ENCODE measurements at regions not wholly inside any gene's neighbourhood (a gene's known extent, or its start where the extent isn't known, plus 50 kb on each side); places are given as distances from the start of the nearest gene placed in this dataset.

GRCh38 chr4:26161030-26161824 lies 159.6 kb upstream of the RBPJ start:
- no peak overlapping the region for H3K27ac Mint-ChIP-seq
- H3K4me3 Mint-ChIP-seq = no peak overlapping the region

GRCh38 chr4:26162101-26162500 lies 158.7 kb upstream of the RBPJ start:
- H3K36me3 Mint-ChIP-seq = peaks cover 2% of the 10 kb centered on the region
- H3K27ac Mint-ChIP-seq = no peak overlapping the region
- H3K9me3 Mint-ChIP-seq (ENCODE audit: low read depth) = no peaks in the 10 kb centered on the region
- no peaks in the 10 kb centered on the region for H3K27me3 Mint-ChIP-seq
- no peak overlapping the region for H3K4me3 Mint-ChIP-seq
- H3K4me1 Mint-ChIP-seq (ENCODE audit: low read depth) = peaks cover 10% of the 10 kb centered on the region

More at GRCh38 chr4:26161030-26161824, 159.6 kb upstream of the RBPJ start:
- Mint-ChIP-seq H3K27me3 (no peaks in the 10 kb centered on the region), H3K4me1 (ENCODE audit: low read depth) (peaks cover 10% of the 10 kb centered on the region), H3K36me3 (peaks cover 2% of the 10 kb centered on the region), H3K9me3 (ENCODE audit: low read depth) (no peaks in the 10 kb centered on the region)

- Mint-ChIP-seq H3K27me3 (no peaks in the 10 kb centered on the region), H3K36me3 (peaks cover 2% of the 10 kb centered on the region), H3K4me1 (ENCODE audit: low read depth) (peaks cover 4% of the 10 kb centered on the region), H3K9me3 (ENCODE audit: low read depth) (no peaks in the 10 kb centered on the region), H3K4me3 (no peak overlapping the region), H3K27ac (no peak overlapping the region)
Measured at GRCh38 chr4:26163425-26164362, 157.1 kb upstream of the RBPJ start.

GRCh38 chr4:26171501-26171900 lies 149.3 kb upstream of the RBPJ start:
- Mint-ChIP-seq H3K4me1 (ENCODE audit: low read depth) (peaks cover 3% of the 10 kb centered on the region), H3K4me3 (no peak overlapping the region), H3K9me3 (ENCODE audit: low read depth) (no peaks in the 10 kb centered on the region), H3K27ac (no peak overlapping the region), H3K27me3 (no peaks in the 10 kb centered on the region), H3K36me3 (no peaks in the 10 kb centered on the region)

- no peak overlapping the region for H3K4me3 Mint-ChIP-seq
- no peaks in the 10 kb centered on the region for H3K36me3 Mint-ChIP-seq
- H3K9me3 Mint-ChIP-seq (ENCODE audit: low read depth) = no peaks in the 10 kb centered on the region
- H3K27me3 Mint-ChIP-seq = no peaks in the 10 kb centered on the region
- H3K4me1 Mint-ChIP-seq (ENCODE audit: low read depth) = peaks cover 3% of the 10 kb centered on the region
- no peak overlapping the region for H3K27ac Mint-ChIP-seq
Measured at GRCh38 chr4:26171941-26172340, 148.9 kb upstream of the RBPJ start.

- Mint-ChIP-seq H3K27me3 (no peaks in the 10 kb centered on the region), H3K4me1 (ENCODE audit: low read depth) (peaks cover 3% of the 10 kb centered on the region), H3K9me3 (ENCODE audit: low read depth) (no peaks in the 10 kb centered on the region), H3K36me3 (no peaks in the 10 kb centered on the region), H3K4me3 (no peak overlapping the region), H3K27ac (peak overlapping the region; percentile 70)
Measured at GRCh38 chr4:26173619-26174018, 147.2 kb upstream of the RBPJ start.

- H3K27ac Mint-ChIP-seq = no peak overlapping the region
- H3K27me3 Mint-ChIP-seq = no peaks in the 10 kb centered on the region
- H3K36me3 Mint-ChIP-seq = no peaks in the 10 kb centered on the region
- H3K9me3 Mint-ChIP-seq (ENCODE audit: low read depth) = no peaks in the 10 kb centered on the region
- peaks cover 3% of the 10 kb centered on the region for H3K4me1 Mint-ChIP-seq (ENCODE audit: low read depth)
- H3K4me3 Mint-ChIP-seq = no peak overlapping the region
Measured at GRCh38 chr4:26174027-26174426, 146.8 kb upstream of the RBPJ start.

- Mint-ChIP-seq H3K36me3 (no peaks in the 10 kb centered on the region), H3K27ac (no peak overlapping the region), H3K4me3 (no peak overlapping the region), H3K9me3 (ENCODE audit: low read depth) (no peaks in the 10 kb centered on the region), H3K27me3 (no peaks in the 10 kb centered on the region), H3K4me1 (ENCODE audit: low read depth) (peaks cover 3% of the 10 kb centered on the region)
Measured at GRCh38 chr4:26175006-26175786, 145.6 kb upstream of the RBPJ start.

- Mint-ChIP-seq H3K36me3 (no peaks in the 10 kb centered on the region), H3K4me3 (no peak overlapping the region), H3K9me3 (ENCODE audit: low read depth) (no peaks in the 10 kb centered on the region), H3K4me1 (ENCODE audit: low read depth) (peaks cover 3% of the 10 kb centered on the region), H3K27me3 (no peaks in the 10 kb centered on the region), H3K27ac (no peak overlapping the region)
Measured at GRCh38 chr4:26175905-26176470, 144.8 kb upstream of the RBPJ start.

- Mint-ChIP-seq H3K27me3 (no peaks in the 10 kb centered on the region), H3K4me1 (ENCODE audit: low read depth) (peaks cover 3% of the 10 kb centered on the region), H3K4me3 (no peak overlapping the region), H3K9me3 (ENCODE audit: low read depth) (no peaks in the 10 kb centered on the region), H3K36me3 (no peaks in the 10 kb centered on the region), H3K27ac (no peak overlapping the region)
Measured at GRCh38 chr4:26176598-26177149, 144.1 kb upstream of the RBPJ start.

- Mint-ChIP-seq H3K27me3 (no peaks in the 10 kb centered on the region), H3K4me3 (no peak overlapping the region)
Measured at GRCh38 chr4:26178854-26179253, 142.0 kb upstream of the RBPJ start.

GRCh38 chr4:26179316-26179760 lies 141.5 kb upstream of the RBPJ start:
- no peaks in the 10 kb centered on the region for H3K27me3 Mint-ChIP-seq
- peaks cover 1% of the 10 kb centered on the region for H3K4me1 Mint-ChIP-seq (ENCODE audit: low read depth)
- H3K4me3 Mint-ChIP-seq = no peak overlapping the region
- no peak overlapping the region for H3K27ac Mint-ChIP-seq
- no peaks in the 10 kb centered on the region for H3K36me3 Mint-ChIP-seq
- H3K9me3 Mint-ChIP-seq (ENCODE audit: low read depth) = no peaks in the 10 kb centered on the region

More at GRCh38 chr4:26178854-26179253, 142.0 kb upstream of the RBPJ start:
- Mint-ChIP-seq H3K27ac (no peak overlapping the region), H3K9me3 (ENCODE audit: low read depth) (no peaks in the 10 kb centered on the region), H3K36me3 (no peaks in the 10 kb centered on the region), H3K4me1 (ENCODE audit: low read depth) (peaks cover 1% of the 10 kb centered on the region)

GRCh38 chr4:26181616-26182015 lies 139.2 kb upstream of the RBPJ start:
- H3K27ac Mint-ChIP-seq = no peak overlapping the region
- no peaks in the 10 kb centered on the region for H3K9me3 Mint-ChIP-seq (ENCODE audit: low read depth)
- H3K4me3 Mint-ChIP-seq = no peak overlapping the region
- no peaks in the 10 kb centered on the region for H3K27me3 Mint-ChIP-seq
- no peaks in the 10 kb centered on the region for H3K4me1 Mint-ChIP-seq (ENCODE audit: low read depth)
- no peaks in the 10 kb centered on the region for H3K36me3 Mint-ChIP-seq

- no peak overlapping the region for H3K4me3 Mint-ChIP-seq
- no peaks in the 10 kb centered on the region for H3K36me3 Mint-ChIP-seq
- H3K27me3 Mint-ChIP-seq = no peaks in the 10 kb centered on the region
- no peaks in the 10 kb centered on the region for H3K4me1 Mint-ChIP-seq (ENCODE audit: low read depth)
- H3K27ac Mint-ChIP-seq = no peak overlapping the region
- H3K9me3 Mint-ChIP-seq (ENCODE audit: low read depth) = no peaks in the 10 kb centered on the region
Measured at GRCh38 chr4:26183017-26183416, 137.8 kb upstream of the RBPJ start.

Measured in activated naive CD8-positive, alpha-beta T cell (primary cell).